BE2C (cell line): ENCODE measurements at regions not wholly inside any gene's neighbourhood (a gene's known extent, or its start where the extent isn't known, plus 50 kb on each side); places are given as distances from the start of the nearest gene placed in this dataset.
A peak's percentile ranks its signal among the peaks of the same experiment; 100 is the strongest.
"Not testable (repeated sequence)": the region's sequence is repeated elsewhere in the genome, so short reads cannot be mapped to it uniquely, and the experiment has no call there.

ENCODE experiments used
- DNase-seq: peaks from one replicate; pipeline ENCODE4 v3.0.0-alpha.2; 2020
- H3K27me3 ChIP-seq: fragments of 250-450 bp; sonication (Bioruptor Pico); 2 replicates; pipeline ENCODE4 v1.5.1; 2020; ENCODE audit warnings: mild to moderate bottlenecking
- H3K36me3 ChIP-seq: fragments of 250-450 bp; sonication (Bioruptor Pico); 2 replicates; pipeline ENCODE4 v1.5.1; 2020; ENCODE audit warnings: mild to moderate bottlenecking
- H3K4me1 ChIP-seq: fragments of 250-450 bp; sonication (Bioruptor Pico); 2 replicates; pipeline ENCODE4 v1.5.1; 2020
- H3K4me3 ChIP-seq: 2 replicates; pipeline ENCODE4 v1.5.1; 2011; ENCODE audit warnings: low read depth, low read length
- H3K9me3 ChIP-seq: fragments of 250-450 bp; sonication (Bioruptor Pico); 2 replicates; pipeline ENCODE4 v1.5.1; 2020
- CTCF ChIP-seq: IDR thresholded peaks from 2 replicates; pipeline ENCODE4 v1.5.1; 2012; ENCODE audit warnings: mild to moderate bottlenecking, low read depth, low read length

GRCh38 chr14:61147831-61148549, 133.1 kb downstream of the TMEM30B start:
- Histone ChIP-seq H3K27me3 (no peaks in the 10 kb centered on the region), H3K4me3 (no peak overlapping the region), H3K4me1 (peaks cover 21% of the 10 kb centered on the region), H3K9me3 (peaks cover 8% of the 10 kb centered on the region; the same call in 1 of the 2 replicates), H3K36me3 (no peaks in the 10 kb centered on the region)
- DNase-seq, result no peak
- TF ChIP-seq CTCF, result no peak

GRCh38 chr14:61147381-61147821, 133.7 kb downstream of the TMEM30B start:
- Histone ChIP-seq H3K4me3 (no peak overlapping the region), H3K36me3 (no peaks in the 10 kb centered on the region), H3K9me3 (peaks cover 8% of the 10 kb centered on the region; the same call in 1 of the 2 replicates), H3K4me1 (peaks cover 15% of the 10 kb centered on the region), H3K27me3 (no peaks in the 10 kb centered on the region)
- no peak for TF ChIP-seq CTCF
- no peak for DNase-seq

- Histone ChIP-seq H3K36me3 (no peaks in the 10 kb centered on the region), H3K27me3 (no peaks in the 10 kb centered on the region), H3K4me1 (peaks cover 15% of the 10 kb centered on the region), H3K4me3 (no peak overlapping the region), H3K9me3 (peaks cover 8% of the 10 kb centered on the region; the same call in 1 of the 2 replicates)
- no peak for TF ChIP-seq CTCF
- no peak for DNase-seq
These were observed 134.2 kb downstream of the TMEM30B start for GRCh38 chr14:61146899-61147298.

- Histone ChIP-seq H3K27me3 (no peaks in the 10 kb centered on the region), H3K4me1 (peaks cover 15% of the 10 kb centered on the region), H3K36me3 (no peaks in the 10 kb centered on the region), H3K9me3 (peaks cover 8% of the 10 kb centered on the region; the same call in 1 of the 2 replicates), H3K4me3 (peak overlapping the region; percentile 11)
- DNase-seq, result peak; percentile 71
- TF ChIP-seq CTCF, result no peak
These were observed 135.1 kb downstream of the TMEM30B start for GRCh38 chr14:61145903-61146481.

GRCh38 chr14:61145034-61145902, 135.9 kb downstream of the TMEM30B start:
- no peak for TF ChIP-seq CTCF
- H3K4me1 ChIP-seq, result peaks cover 15% of the 10 kb centered on the region
- H3K36me3 ChIP-seq, result no peaks in the 10 kb centered on the region
- DNase-seq, result peak; percentile 41
- H3K27me3 ChIP-seq, result no peaks in the 10 kb centered on the region
- H3K9me3 ChIP-seq, result peaks cover 8% of the 10 kb centered on the region; the same call in 1 of the 2 replicates
- peak overlapping the region; percentile 11 for H3K4me3 ChIP-seq

- DNase-seq, H3K4me3 ChIP-seq, H3K27me3 ChIP-seq, H3K36me3 ChIP-seq, H3K9me3 ChIP-seq: not testable (repeated sequence)
- H3K4me1 ChIP-seq, result peaks cover 15% of the 10 kb centered on the region
These were observed 136.8 kb downstream of the TMEM30B start for GRCh38 chr14:61144117-61145033.
